B cell (primary cell): ENCODE measurements at regions not wholly inside any gene's neighbourhood (a gene's known extent, or its start where the extent isn't known, plus 50 kb on each side); places are given as distances from the start of the nearest gene placed in this dataset.

Experiments
- ATAC-seq: fragments of 200-7000 bp; cut with Tn5 transposase; one replicate; pipeline ENCODE4 v1.10.0; 2021; ENCODE audit warnings: low read depth, mild to moderate bottlenecking, moderate number of reproducible peaks, moderate library complexity
- CTCF ChIA-PET: fragments of 350-600 bp; sonication (Branson Sonifier 250); formaldehyde crosslinking; loops from one replicate; lab custom pipeline; 2021; ENCODE audit warnings: antibody characterized with exemption, inconsistent platforms; lab: Charles Lee
- POLR2A ChIA-PET: fragments of 350-600 bp; sonication (Branson Sonifier 250); formaldehyde crosslinking; loops from one replicate; lab custom pipeline; 2021; ENCODE audit warnings: antibody characterized with exemption; lab: Charles Lee
- DNase-seq: peaks from one replicate; pipeline ENCODE4 v3.0.0; 2013
- H2AFZ ChIP-seq: 2 replicates; pipeline ENCODE4 v1.6.1; 2012; ENCODE audit warnings: mild to moderate bottlenecking, low read depth, low read length; ENCODE audit not compliant: insufficient read depth, poor library complexity, severe bottlenecking
- H3K27ac ChIP-seq, 2 donors: 1 replicate in 1 of 2; 2 replicates in 1 of 2; pipeline ENCODE4 v1.5.1; 2012 to 2013; ENCODE audit warnings: low read length in 2 of 2, mild to moderate bottlenecking in 2 of 2, moderate library complexity in 1 of 2
- H3K27me3 ChIP-seq, 4 experiments: fragments of 200-600 bp in 1 of 4; sonication (generic) in 1 of 4; replicated peaks in 1 of 4; 1 replicate in 2 of 4; 2 replicates in 2 of 4; pipeline versions ENCODE4 v1.6.1 to v1.7.0; 2013 to 2016; ENCODE audit warnings: low read length in 3 of 4, mild to moderate bottlenecking in 2 of 4, mixed read lengths in 1 of 4, moderate library complexity in 1 of 4; ENCODE audit not compliant: insufficient read depth in 4 of 4, control insufficient read depth in 3 of 4; ENCODE audit errors: control extremely low read depth in 1 of 4
- H3K36me3 ChIP-seq, 2 experiments: replicated peaks in 1 of 2; 1 replicate in 1 of 2; 2 replicates in 1 of 2; pipeline versions ENCODE4 v1.6.1 to v1.7.1; 2013; ENCODE audit warnings: low read length in 1 of 2; ENCODE audit not compliant: insufficient read depth in 2 of 2, control insufficient read depth in 1 of 2; ENCODE audit errors: control extremely low read depth in 1 of 2, extremely low read depth in 1 of 2
- H3K4me1 ChIP-seq, 2 donors: fragments of 200-600 bp in 1 of 2; sonication (generic) in 1 of 2; 1 replicate in 1 of 2; 2 replicates in 1 of 2; pipeline versions ENCODE4 v1.5.1 to v1.6.1; 2013 to 2017; ENCODE audit warnings: low read length in 2 of 2; ENCODE audit not compliant: control insufficient read depth in 2 of 2, insufficient read depth in 2 of 2
- H3K4me2 ChIP-seq: replicated peaks from 2 replicates; pipeline ENCODE3; 2012; ENCODE audit warnings: mild to moderate bottlenecking, low read depth, low read length; ENCODE audit not compliant: poor library complexity, severe bottlenecking
- H3K4me3 ChIP-seq, 5 experiments: fragments of 200-600 bp in 1 of 5; sonication (generic) in 1 of 5; 1 replicate in 3 of 5; 2 replicates in 2 of 5; pipeline versions ENCODE4 v1.5.1 to v1.7.0; 2011 to 2016; ENCODE audit warnings: low read length in 4 of 5, mild to moderate bottlenecking in 4 of 5, low read depth in 2 of 5, control low read depth in 1 of 5, moderate library complexity in 1 of 5; ENCODE audit not compliant: insufficient read depth in 1 of 5; ENCODE audit errors: control extremely low read depth in 1 of 5, extremely low read depth in 1 of 5
- H3K79me2 ChIP-seq: fragments of 200-600 bp; sonication (generic); one replicate; pipeline ENCODE4 v1.6.0; 2016; ENCODE audit warnings: low read length; ENCODE audit not compliant: control insufficient read depth, insufficient read depth
- H3K9ac ChIP-seq: fragments of 200-600 bp; sonication (generic); 2 replicates; pipeline ENCODE4 v1.6.1; 2017; ENCODE audit warnings: mild to moderate bottlenecking, low read length, moderate library complexity
- H3K9me3 ChIP-seq, 3 donors: one replicate each; pipeline versions ENCODE4 v1.6.1 to v1.7.1; 2013; ENCODE audit warnings: low read length in 2 of 3; ENCODE audit not compliant: control insufficient read depth in 2 of 3, insufficient read depth in 1 of 3; ENCODE audit errors: control extremely low read depth in 1 of 3
- H4K20me1 ChIP-seq: 2 replicates; pipeline ENCODE4 v1.6.0; 2012; ENCODE audit warnings: mild to moderate bottlenecking, low read length; ENCODE audit not compliant: insufficient read depth, control insufficient read depth, poor library complexity, severe bottlenecking
- H3K27ac Mint-ChIP-seq: one replicate; pipeline ENCODE4 v1.8.0; 2021; ENCODE audit warnings: mixed read lengths
- H3K27me3 Mint-ChIP-seq: one replicate; pipeline ENCODE4 v1.8.0; 2021; ENCODE audit warnings: mixed read lengths
- H3K4me1 Mint-ChIP-seq: one replicate; pipeline ENCODE4 v1.8.0; 2021; ENCODE audit warnings: mixed read lengths
- H3K4me3 Mint-ChIP-seq: one replicate; pipeline ENCODE4 v1.8.0; 2021; ENCODE audit warnings: mixed read lengths
- H3K9me3 Mint-ChIP-seq: one replicate; pipeline ENCODE4 v1.8.0; 2022; ENCODE audit warnings: mixed read lengths; ENCODE audit not compliant: insufficient read depth
- EZH2 ChIP-seq: IDR thresholded peaks from 2 replicates; pipeline ENCODE4 v1.6.1; 2012; ENCODE audit warnings: borderline replicate concordance, low read depth, mild to moderate bottlenecking, moderate library complexity, low read length; ENCODE audit not compliant: insufficient read depth, poor library complexity, severe bottlenecking
- WGBS: methylation state at CpG from one replicate; pipeline ENCODE4 v1.1.5; 2013; ENCODE audit warnings: missing lambda C conversion rate; ENCODE audit not compliant: insufficient coverage; 5-methylcytosine and 5-hydroxymethylcytosine counted together
- intact Hi-C: fragments of 100-400 bp; cut with micrococcal nuclease; formaldehyde crosslinking; loops from one replicate; pipeline ENCODE4 v1.10.0; 2022
- TF ChIP-seq, protein P1 (sequence below): fragments of 200-600 bp; IDR thresholded peaks from one replicate; pipeline ENCODE4 v1.8.0; 2022; ENCODE audit warnings: antibody characterized with exemption, mild to moderate bottlenecking

GRCh38 chr1:79376106-79376505 lies 369.6 kb upstream of the ADGRL4 start:
- Histone ChIP-seq H3K36me3 (no peaks in the 10 kb centered on the region), H3K79me2 (no peaks in the 10 kb centered on the region), H2AFZ (no peak overlapping the region), H3K4me2 (no peak overlapping the region), H3K27me3 (no peaks in the 10 kb centered on the region), H3K4me1 (no peaks in the 10 kb centered on the region), H4K20me1 (no peaks in the 10 kb centered on the region), H3K27ac (no peak overlapping the region), H3K4me3 (no peak overlapping the region), H3K9me3 (no peaks in the 10 kb centered on the region), H3K9ac (no peak overlapping the region)
- H3K4me3 Mint-ChIP-seq = no peak overlapping the region
- H3K27me3 Mint-ChIP-seq = no peaks in the 10 kb centered on the region
- H3K9me3 Mint-ChIP-seq = no peaks in the 10 kb centered on the region
- no peak overlapping the region for H3K27ac Mint-ChIP-seq
- ATAC-seq (no peak), DNase-seq (no peak)
- ChIA-PET POLR2A (no interaction called here), CTCF (no interaction called here)
- intact Hi-C loops = no loop called here
- no peaks in the 10 kb centered on the region for H3K4me1 Mint-ChIP-seq
- TF ChIP-seq, protein P1, sequence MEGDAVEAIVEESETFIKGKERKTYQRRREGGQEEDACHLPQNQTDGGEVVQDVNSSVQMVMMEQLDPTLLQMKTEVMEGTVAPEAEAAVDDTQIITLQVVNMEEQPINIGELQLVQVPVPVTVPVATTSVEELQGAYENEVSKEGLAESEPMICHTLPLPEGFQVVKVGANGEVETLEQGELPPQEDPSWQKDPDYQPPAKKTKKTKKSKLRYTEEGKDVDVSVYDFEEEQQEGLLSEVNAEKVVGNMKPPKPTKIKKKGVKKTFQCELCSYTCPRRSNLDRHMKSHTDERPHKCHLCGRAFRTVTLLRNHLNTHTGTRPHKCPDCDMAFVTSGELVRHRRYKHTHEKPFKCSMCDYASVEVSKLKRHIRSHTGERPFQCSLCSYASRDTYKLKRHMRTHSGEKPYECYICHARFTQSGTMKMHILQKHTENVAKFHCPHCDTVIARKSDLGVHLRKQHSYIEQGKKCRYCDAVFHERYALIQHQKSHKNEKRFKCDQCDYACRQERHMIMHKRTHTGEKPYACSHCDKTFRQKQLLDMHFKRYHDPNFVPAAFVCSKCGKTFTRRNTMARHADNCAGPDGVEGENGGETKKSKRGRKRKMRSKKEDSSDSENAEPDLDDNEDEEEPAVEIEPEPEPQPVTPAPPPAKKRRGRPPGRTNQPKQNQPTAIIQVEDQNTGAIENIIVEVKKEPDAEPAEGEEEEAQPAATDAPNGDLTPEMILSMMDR = no peak
- no peak for TF ChIP-seq EZH2
- no CpG with 5 or more reads among the region's 1 CpG for WGBS

- H3K27ac Mint-ChIP-seq = no peak overlapping the region
- H3K27me3 Mint-ChIP-seq = no peaks in the 10 kb centered on the region
- intact Hi-C loops = no loop called here
- H3K36me3 ChIP-seq = no peaks in the 10 kb centered on the region
- CTCF ChIA-PET = no interaction called here
- H4K20me1 ChIP-seq = no peaks in the 10 kb centered on the region
- POLR2A ChIA-PET = no interaction called here
- H3K4me3 Mint-ChIP-seq = no peak overlapping the region
- no peak overlapping the region for H2AFZ ChIP-seq
- no peak overlapping the region for H3K27ac ChIP-seq
- no peaks in the 10 kb centered on the region for H3K4me1 ChIP-seq
- TF ChIP-seq, protein P1 = no peak
- no peak for TF ChIP-seq EZH2
- no peak overlapping the region for H3K9ac ChIP-seq
- no peaks in the 10 kb centered on the region for H3K79me2 ChIP-seq
- no peaks in the 10 kb centered on the region for H3K9me3 ChIP-seq
- no peak overlapping the region for H3K4me3 ChIP-seq
- ATAC-seq (no peak), DNase-seq (no peak)
- H3K27me3 ChIP-seq = no peaks in the 10 kb centered on the region
- H3K4me2 ChIP-seq = no peak overlapping the region
- H3K4me1 Mint-ChIP-seq = no peaks in the 10 kb centered on the region
- H3K9me3 Mint-ChIP-seq = no peaks in the 10 kb centered on the region
- no CpG with 5 or more reads among the region's 1 CpG for WGBS
Observed at GRCh38 chr1:79375352-79375751, 368.8 kb upstream of the ADGRL4 start.
